IPS-15b (cell line): ENCODE measurements at regions not wholly inside any gene's neighbourhood (a gene's known extent, or its start where the extent isn't known, plus 50 kb on each side); places are given as distances from the start of the nearest gene placed in this dataset.
"Not testable (repeated sequence)": the region's sequence is repeated elsewhere in the genome, so short reads cannot be mapped to it uniquely, and the experiment has no call there.

ENCODE experiments used
- H3K27me3 ChIP-seq: one replicate; pipeline ENCODE4 v1.6.1; 2013; ENCODE audit warnings: low read length; ENCODE audit not compliant: control insufficient read depth, insufficient read depth
- H3K36me3 ChIP-seq: one replicate; pipeline ENCODE4 v1.6.1; 2013; ENCODE audit warnings: low read length; ENCODE audit not compliant: control insufficient read depth, insufficient read depth
- H3K4me1 ChIP-seq: one replicate; pipeline ENCODE4 v1.6.1; 2013; ENCODE audit warnings: mild to moderate bottlenecking, low read length; ENCODE audit not compliant: control insufficient read depth, insufficient read depth
- H3K4me3 ChIP-seq: one replicate; pipeline ENCODE4 v1.5.1; 2013; ENCODE audit warnings: low read depth, low read length
- H3K9ac ChIP-seq: one replicate; pipeline ENCODE4 v1.6.1; 2013; ENCODE audit warnings: low read depth, mild to moderate bottlenecking, low read length
- H3K9me3 ChIP-seq: one replicate; pipeline ENCODE4 v1.6.1; 2013; ENCODE audit warnings: mild to moderate bottlenecking, low read length; ENCODE audit not compliant: control insufficient read depth, insufficient read depth

- H3K4me3 ChIP-seq, H3K9me3 ChIP-seq, H3K36me3 ChIP-seq, H3K27me3 ChIP-seq, H3K9ac ChIP-seq, H3K4me1 ChIP-seq: not testable (repeated sequence)
These were observed 79.9 kb upstream of the KCNJ18 start for GRCh38 chr17:21612123-21613070.

- no peaks in the 10 kb centered on the region for H3K27me3 ChIP-seq
- H3K4me3 ChIP-seq, result no peak overlapping the region
- peaks cover 7% of the 10 kb centered on the region for H3K9me3 ChIP-seq
- no peaks in the 10 kb centered on the region for H3K36me3 ChIP-seq
- no peaks in the 10 kb centered on the region for H3K4me1 ChIP-seq
- no peak overlapping the region for H3K9ac ChIP-seq
These were observed 79.3 kb upstream of the KCNJ18 start for GRCh38 chr17:21613071-21613429.

- not testable (repeated sequence) for H3K27me3 ChIP-seq, H3K4me3 ChIP-seq, H3K9ac ChIP-seq, H3K9me3 ChIP-seq, H3K36me3 ChIP-seq, H3K4me1 ChIP-seq
These were observed 65.3 kb upstream of the KCNJ18 start for GRCh38 chr17:21626987-21627386.
